ENCODE measurements at regions not wholly inside any gene's neighbourhood (a gene's known extent, or its start where the extent isn't known, plus 50 kb on each side); places are given as distances from the start of the nearest gene placed in this dataset.

GRCh38 chr2:238652771-238653157 lies 195.1 kb upstream of the TWIST2 start:
- TF ChIP-seq CTCF (IDR thresholded peaks at IDR 0.05) (no peak), MAFK (IDR thresholded peaks at IDR 0.05; ENCODE audit: partially characterized antibody) (no peak), RAD21 (conservative IDR thresholded peaks at IDR 0.05 in 1 of 2, IDR thresholded peaks at IDR 0.05 in 1 of 2) (no peak), EP300 (IDR thresholded peaks at IDR 0.05) (no peak), POLR2A (IDR thresholded peaks at IDR 0.05; ENCODE audit: low read length) (no peak), MAX (IDR thresholded peaks at IDR 0.05) (no peak), CBX8 (IDR thresholded peaks at IDR 0.05) (no peak), E2F6 (IDR thresholded peaks at IDR 0.05; ENCODE audit: borderline replicate concordance, low read depth) (no peak), PBX3 (IDR thresholded peaks at IDR 0.05) (no peak)

Data from A549 (cell line).